T-helper 1 cell treated with Interleukin-12 subunit alpha and Interleukin-12 subunit beta and Interleukin-4 antibody, amounts not matched to agents 30 ng/mL and 1 ng/mL, for 36 hours (primary cell): ENCODE measurements at regions not wholly inside any gene's neighbourhood (a gene's known extent, or its start where the extent isn't known, plus 50 kb on each side); places are given as distances from the start of the nearest gene placed in this dataset.
"Not testable (repeated sequence)": the region's sequence is repeated elsewhere in the genome, so short reads cannot be mapped to it uniquely, and the experiment has no call there.

Source experiments
- intact Hi-C: fragments of 100-400 bp; cut with micrococcal nuclease; formaldehyde crosslinking; loops from one replicate; pipeline ENCODE4 v1.15.1; 2024

- intact Hi-C loops: no loop called here
Observed at GRCh38 chr2:138267161-138267901, 234.2 kb upstream of the SPOPL start.

GRCh38 chr2:138267902-138268254, 233.7 kb upstream of the SPOPL start:
- intact Hi-C loops: no loop called here

GRCh38 chr2:138269765-138270164, 231.8 kb upstream of the SPOPL start:
- intact Hi-C loops: no loop called here

- intact Hi-C loops: no loop called here
Observed at GRCh38 chr2:138271467-138271866, 230.1 kb upstream of the SPOPL start.

- intact Hi-C loops: no loop called here
Observed at GRCh38 chr2:138272524-138273195, 228.9 kb upstream of the SPOPL start.

GRCh38 chr2:138273280-138273679, 228.3 kb upstream of the SPOPL start:
- intact Hi-C loops: not testable (repeated sequence)

GRCh38 chr2:138274421-138275291, 226.9 kb upstream of the SPOPL start:
- intact Hi-C loops: no loop called here

GRCh38 chr2:138275292-138275690, 226.3 kb upstream of the SPOPL start:
- intact Hi-C loops: no loop called here

- intact Hi-C loops: no loop called here
Observed at GRCh38 chr2:138275881-138276280, 225.7 kb upstream of the SPOPL start.

- intact Hi-C loops: no loop called here
Observed at GRCh38 chr2:138276339-138276738, 225.2 kb upstream of the SPOPL start.

- intact Hi-C loops: no loop called here
Observed at GRCh38 chr2:138277062-138277461, 224.5 kb upstream of the SPOPL start.

GRCh38 chr2:138279871-138280270, 221.7 kb upstream of the SPOPL start:
- intact Hi-C loops: no loop called here

GRCh38 chr2:138280999-138281695, 220.4 kb upstream of the SPOPL start:
- intact Hi-C loops: no loop called here

- intact Hi-C loops: no loop called here
Observed at GRCh38 chr2:138282014-138282672, 219.4 kb upstream of the SPOPL start.

- intact Hi-C loops: no loop called here
Observed at GRCh38 chr2:138291805-138292204, 209.8 kb upstream of the SPOPL start.

GRCh38 chr2:138293045-138293444, 208.5 kb upstream of the SPOPL start:
- intact Hi-C loops: no loop called here

GRCh38 chr2:138293549-138293948, 208.0 kb upstream of the SPOPL start:
- intact Hi-C loops: no loop called here

- intact Hi-C loops: no loop called here
Observed at GRCh38 chr2:138294451-138294850, 207.1 kb upstream of the SPOPL start.

GRCh38 chr2:138296365-138296764, 205.2 kb upstream of the SPOPL start:
- intact Hi-C loops: no loop called here

GRCh38 chr2:138298120-138298814, 203.3 kb upstream of the SPOPL start:
- intact Hi-C loops: no loop called here
